ENCODE measurements at regions not wholly inside any gene's neighbourhood (a gene's known extent, or its start where the extent isn't known, plus 50 kb on each side); places are given as distances from the start of the nearest gene placed in this dataset.

GRCh38 chr4:158043971-158044618, 128.7 kb downstream of the GASK1B start:
- no peaks in the 10 kb centered on the region for H3K4me1 ChIP-seq (ENCODE audit: control insufficient read depth, insufficient read depth, low read length)
- ChIA-PET SMC1A (ENCODE audit: uncharacterized antibody, unreplicated experiment) (no interaction called here), RAD21 (ENCODE audit: unreplicated experiment) (no interaction called here), POLR2A (no interaction called here), CTCF (no interaction called here)
- no peaks in the 10 kb centered on the region for H3K79me2 ChIP-seq (ENCODE audit: control insufficient read depth, insufficient read depth, low read length)
- TF ChIP-seq ZBED1 (IDR thresholded peaks at IDR 0.05; ENCODE audit: borderline replicate concordance) (no peak), DPF2 (IDR thresholded peaks at IDR 0.05) (no peak), SRF (IDR thresholded peaks at IDR 0.05; ENCODE audit: low read depth in 2 of 2, low read length in 2 of 2) (no peak), RCOR1 (conservative IDR thresholded peaks at IDR 0.05; ENCODE audit: low read depth, low read length) (no peak), NR2C2 (IDR thresholded peaks at IDR 0.05; ENCODE audit: borderline replicate concordance, control insufficient read depth, insufficient read length, low read depth) (no peak), ASH2L (IDR thresholded peaks at IDR 0.05; ENCODE audit: borderline replicate concordance, low read depth) (no peak), BRCA1 (IDR thresholded peaks at IDR 0.05; ENCODE audit: low read depth, low read length) (no peak), BMI1 (IDR thresholded peaks at IDR 0.05; ENCODE audit: borderline replicate concordance) (no peak), MTA2 (IDR thresholded peaks at IDR 0.05; ENCODE audit: low read depth) (no peak), CHD4 (IDR thresholded peaks at IDR 0.05) (no peak), BHLHE40 (IDR thresholded peaks at IDR 0.05; ENCODE audit: borderline replicate concordance in 1 of 2, low read depth in 2 of 2, low read length in 1 of 2) (no peak)
- TF ChIP-seq, protein P1, sequence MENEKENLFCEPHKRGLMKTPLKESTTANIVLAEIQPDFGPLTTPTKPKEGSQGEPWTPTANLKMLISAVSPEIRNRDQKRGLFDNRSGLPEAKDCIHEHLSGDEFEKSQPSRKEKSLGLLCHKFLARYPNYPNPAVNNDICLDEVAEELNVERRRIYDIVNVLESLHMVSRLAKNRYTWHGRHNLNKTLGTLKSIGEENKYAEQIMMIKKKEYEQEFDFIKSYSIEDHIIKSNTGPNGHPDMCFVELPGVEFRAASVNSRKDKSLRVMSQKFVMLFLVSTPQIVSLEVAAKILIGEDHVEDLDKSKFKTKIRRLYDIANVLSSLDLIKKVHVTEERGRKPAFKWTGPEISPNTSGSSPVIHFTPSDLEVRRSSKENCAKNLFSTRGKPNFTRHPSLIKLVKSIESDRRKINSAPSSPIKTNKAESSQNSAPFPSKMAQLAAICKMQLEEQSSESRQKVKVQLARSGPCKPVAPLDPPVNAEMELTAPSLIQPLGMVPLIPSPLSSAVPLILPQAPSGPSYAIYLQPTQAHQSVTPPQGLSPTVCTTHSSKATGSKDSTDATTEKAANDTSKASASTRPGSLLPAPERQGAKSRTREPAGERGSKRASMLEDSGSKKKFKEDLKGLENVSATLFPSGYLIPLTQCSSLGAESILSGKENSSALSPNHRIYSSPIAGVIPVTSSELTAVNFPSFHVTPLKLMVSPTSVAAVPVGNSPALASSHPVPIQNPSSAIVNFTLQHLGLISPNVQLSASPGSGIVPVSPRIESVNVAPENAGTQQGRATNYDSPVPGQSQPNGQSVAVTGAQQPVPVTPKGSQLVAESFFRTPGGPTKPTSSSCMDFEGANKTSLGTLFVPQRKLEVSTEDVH (IDR thresholded peaks at IDR 0.05; ENCODE audit: low read depth, partially characterized antibody) = no peak
- TF ChIP-seq, protein P2, sequence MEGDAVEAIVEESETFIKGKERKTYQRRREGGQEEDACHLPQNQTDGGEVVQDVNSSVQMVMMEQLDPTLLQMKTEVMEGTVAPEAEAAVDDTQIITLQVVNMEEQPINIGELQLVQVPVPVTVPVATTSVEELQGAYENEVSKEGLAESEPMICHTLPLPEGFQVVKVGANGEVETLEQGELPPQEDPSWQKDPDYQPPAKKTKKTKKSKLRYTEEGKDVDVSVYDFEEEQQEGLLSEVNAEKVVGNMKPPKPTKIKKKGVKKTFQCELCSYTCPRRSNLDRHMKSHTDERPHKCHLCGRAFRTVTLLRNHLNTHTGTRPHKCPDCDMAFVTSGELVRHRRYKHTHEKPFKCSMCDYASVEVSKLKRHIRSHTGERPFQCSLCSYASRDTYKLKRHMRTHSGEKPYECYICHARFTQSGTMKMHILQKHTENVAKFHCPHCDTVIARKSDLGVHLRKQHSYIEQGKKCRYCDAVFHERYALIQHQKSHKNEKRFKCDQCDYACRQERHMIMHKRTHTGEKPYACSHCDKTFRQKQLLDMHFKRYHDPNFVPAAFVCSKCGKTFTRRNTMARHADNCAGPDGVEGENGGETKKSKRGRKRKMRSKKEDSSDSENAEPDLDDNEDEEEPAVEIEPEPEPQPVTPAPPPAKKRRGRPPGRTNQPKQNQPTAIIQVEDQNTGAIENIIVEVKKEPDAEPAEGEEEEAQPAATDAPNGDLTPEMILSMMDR (IDR thresholded peaks at IDR 0.05 in 2 of 3, conservative IDR thresholded peaks at IDR 0.05 in 1 of 3; ENCODE audit: control insufficient read depth in 2 of 3, extremely low read depth in 1 of 3, insufficient read depth in 1 of 3, low read depth in 3 of 3, low read length in 3 of 3) = no peak
- no peaks in the 10 kb centered on the region for H3K27me3 ChIP-seq (replicated peaks in 1 of 2; ENCODE audit: control insufficient read depth in 2 of 2, insufficient read depth in 2 of 2, low read length in 1 of 2)
- 54% methylated on average over 31 of the region's 41 CpGs for WGBS (ENCODE audit: insufficient coverage, insufficient replicate concordance, low lambda C conversion rate, missing lambda C conversion rate)
- ATAC-seq = no peak
- no peak overlapping the region for H2AFZ ChIP-seq (ENCODE audit: control insufficient read depth, low read depth, low read length)
- intact Hi-C loops (cut with micrococcal nuclease; ENCODE audit: unreplicated experiment) (no loop called here), in situ Hi-C loops (cut with MboI) (no loop called here)
- no peaks in the 10 kb centered on the region for H3K36me3 ChIP-seq (ENCODE audit: control insufficient read depth in 2 of 2, insufficient read depth in 2 of 2, low read length in 1 of 2)
- H3K27ac ChIP-seq (ENCODE audit: control insufficient read depth, insufficient read depth) = no peak overlapping the region
- H3K4me2 ChIP-seq (ENCODE audit: control insufficient read depth, insufficient read depth) = no peak overlapping the region
- no peak for FAIRE-seq
- BruUV-seq (replicated peaks) = no TSS peak
- no peaks in the 10 kb centered on the region for H4K20me1 ChIP-seq (ENCODE audit: control insufficient read depth, insufficient read depth)
- H3K9ac ChIP-seq (ENCODE audit: control insufficient read depth, insufficient read depth, low read length) = no peak overlapping the region
- no peak overlapping the region for H3K4me3 ChIP-seq
- H3K9me3 ChIP-seq (replicated peaks; ENCODE audit: control insufficient read depth, insufficient read depth, low read length) = no peaks in the 10 kb centered on the region
- no peak for DNase-seq (ENCODE audit: low read depth, low spot score)
